Mucosa of descending colon (tissue), 3 donors: ENCODE measurements at regions not wholly inside any gene's neighbourhood (a gene's known extent, or its start where the extent isn't known, plus 50 kb on each side); places are given as distances from the start of the nearest gene placed in this dataset.

Experiments
- ATAC-seq: fragments of 200-7000 bp; cut with Tn5 transposase; one replicate; pipeline ENCODE4 v1.9.1; 2020; ENCODE audit warnings: mild to moderate bottlenecking, moderate library complexity
- DNase-seq, 3 donors: peaks; one replicate each; pipeline ENCODE4 v3.0.0-alpha.2; 2020
- H3K36me3 ChIP-seq: fragments of 200-600 bp; one replicate; pipeline ENCODE4 v1.8.0; 2021; ENCODE audit warnings: low read depth, mild to moderate bottlenecking
- H3K4me1 ChIP-seq: fragments of 200-600 bp; one replicate; pipeline ENCODE4 v1.8.0; 2021; ENCODE audit warnings: low read depth, mild to moderate bottlenecking
- H3K4me3 ChIP-seq: fragments of 200-600 bp; one replicate; pipeline ENCODE4 v1.8.0; 2021; ENCODE audit warnings: mild to moderate bottlenecking
- H3K9me3 ChIP-seq: fragments of 200-600 bp; one replicate; pipeline ENCODE4 v1.8.0; 2021; ENCODE audit warnings: mild to moderate bottlenecking
- intact Hi-C, 2 donors: fragments of 100-400 bp; cut with DNase I in 1 of 2; cut with micrococcal nuclease in 1 of 2; formaldehyde crosslinking; loops; one replicate each; pipeline versions ENCODE4 v1.11.0 to v1.11.1; 2022; cut with DNase I, micrococcal nuclease
- TF ChIP-seq, protein P1 (sequence below): fragments of 200-600 bp; IDR thresholded peaks from one replicate; pipeline ENCODE4 v1.8.0; 2022; ENCODE audit warnings: antibody characterized with exemption, mild to moderate bottlenecking
- donor health status: DM: no; HTN: no; CAD: no; lungs with moderate emphysema.
- donor health status: DM: no; HTN: no; CAD: no.
- donor health status: DM: no; HTN: yes; CAD: no.

DNA sequence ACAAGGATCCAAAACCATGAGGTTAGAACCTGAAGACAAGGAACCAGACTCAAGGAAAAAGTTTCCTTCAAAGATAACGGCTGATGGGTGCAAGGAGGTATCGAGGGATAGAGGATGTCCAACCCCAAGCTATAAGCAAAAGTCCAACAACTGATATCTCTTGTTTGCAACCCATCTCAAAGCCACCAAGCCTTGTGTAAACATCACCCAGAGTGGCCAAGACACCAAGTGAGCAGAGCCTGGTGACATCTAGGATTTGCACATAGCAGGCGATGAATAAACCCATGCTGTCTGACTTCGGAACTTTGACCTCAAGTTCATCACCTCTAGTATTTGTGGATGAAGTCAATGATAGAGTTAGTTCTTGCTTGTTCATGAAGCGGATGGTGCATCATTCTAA, 180.7 kb downstream of the ETS2 start:
- TF ChIP-seq, protein P1, sequence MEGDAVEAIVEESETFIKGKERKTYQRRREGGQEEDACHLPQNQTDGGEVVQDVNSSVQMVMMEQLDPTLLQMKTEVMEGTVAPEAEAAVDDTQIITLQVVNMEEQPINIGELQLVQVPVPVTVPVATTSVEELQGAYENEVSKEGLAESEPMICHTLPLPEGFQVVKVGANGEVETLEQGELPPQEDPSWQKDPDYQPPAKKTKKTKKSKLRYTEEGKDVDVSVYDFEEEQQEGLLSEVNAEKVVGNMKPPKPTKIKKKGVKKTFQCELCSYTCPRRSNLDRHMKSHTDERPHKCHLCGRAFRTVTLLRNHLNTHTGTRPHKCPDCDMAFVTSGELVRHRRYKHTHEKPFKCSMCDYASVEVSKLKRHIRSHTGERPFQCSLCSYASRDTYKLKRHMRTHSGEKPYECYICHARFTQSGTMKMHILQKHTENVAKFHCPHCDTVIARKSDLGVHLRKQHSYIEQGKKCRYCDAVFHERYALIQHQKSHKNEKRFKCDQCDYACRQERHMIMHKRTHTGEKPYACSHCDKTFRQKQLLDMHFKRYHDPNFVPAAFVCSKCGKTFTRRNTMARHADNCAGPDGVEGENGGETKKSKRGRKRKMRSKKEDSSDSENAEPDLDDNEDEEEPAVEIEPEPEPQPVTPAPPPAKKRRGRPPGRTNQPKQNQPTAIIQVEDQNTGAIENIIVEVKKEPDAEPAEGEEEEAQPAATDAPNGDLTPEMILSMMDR, result no peak
- Histone ChIP-seq H3K4me1 (peaks cover 18% of the 10 kb centered on the region), H3K36me3 (no peaks in the 10 kb centered on the region), H3K9me3 (no peaks in the 10 kb centered on the region), H3K4me3 (no peak overlapping the region)
- no peak for ATAC-seq
- no peak for DNase-seq
- intact Hi-C loops, result no loop called here

DNA sequence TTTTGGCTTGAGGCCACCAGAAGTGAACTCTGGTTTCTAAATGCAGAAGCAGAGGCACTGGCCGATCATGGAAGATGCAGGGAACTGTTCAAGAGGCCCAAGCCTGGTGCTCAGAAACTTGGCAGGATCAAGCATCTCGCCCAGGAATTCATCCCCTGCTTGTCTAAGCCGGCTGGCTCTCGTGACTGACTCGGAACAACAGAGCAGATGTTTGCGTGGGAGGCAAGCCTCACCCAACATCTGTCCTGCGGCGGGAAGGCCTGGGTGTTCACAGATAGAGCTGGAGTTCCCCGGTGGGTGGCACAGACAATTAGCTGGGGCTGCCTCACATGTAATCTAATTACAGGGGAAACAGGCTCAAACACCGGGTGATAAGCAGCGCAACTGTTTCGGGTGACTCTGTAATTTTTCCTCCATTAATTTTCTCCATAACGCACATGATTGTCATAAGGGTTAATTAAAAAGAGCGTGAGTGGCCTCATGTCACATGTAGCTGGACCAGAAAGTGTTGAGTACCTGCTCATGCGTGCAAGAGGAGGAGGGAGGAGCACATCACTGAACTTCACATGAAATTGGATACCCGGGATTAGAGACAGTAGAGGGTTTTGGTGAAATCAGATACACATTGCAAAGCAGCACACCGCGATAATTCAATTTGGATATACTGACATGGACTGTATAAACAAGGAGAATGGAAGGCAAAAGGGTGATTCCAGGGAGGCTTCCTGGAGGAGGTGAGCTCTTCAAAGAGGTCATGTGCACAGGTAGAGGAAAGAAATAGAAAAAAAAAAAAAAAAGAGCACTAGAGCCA, 180.0 kb downstream of the ETS2 start:
- intact Hi-C loops, result no loop called here

DNA sequence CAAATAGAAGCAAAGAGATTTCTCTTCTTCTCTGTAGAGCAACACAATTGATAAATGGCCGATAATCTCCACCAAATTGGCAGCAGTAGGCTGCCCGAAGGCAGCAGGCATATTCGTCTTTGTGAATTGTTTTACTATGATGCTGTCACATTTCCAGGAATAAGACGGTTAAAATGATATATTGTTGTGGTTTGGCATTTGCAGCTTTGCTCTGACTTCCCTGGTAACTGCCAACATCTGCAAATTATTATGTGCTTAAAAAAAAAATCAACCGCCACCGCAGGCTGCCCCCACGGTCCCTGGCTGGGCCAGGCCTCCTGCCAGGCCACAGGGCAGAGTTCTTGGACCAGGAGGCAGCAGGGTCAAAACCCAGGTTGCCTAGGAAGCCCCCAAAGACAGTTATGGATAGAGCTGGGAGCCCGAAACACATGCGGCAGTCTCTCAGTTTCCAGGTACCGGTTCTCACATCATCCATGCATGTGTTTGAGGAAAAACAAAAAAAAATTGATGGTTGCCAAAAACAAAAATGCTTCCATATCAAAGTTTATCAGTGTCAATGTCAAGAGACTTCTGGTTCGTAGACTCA, 179.3 kb downstream of the ETS2 start:
- Histone ChIP-seq H3K4me3 (no peak overlapping the region), H3K36me3 (no peaks in the 10 kb centered on the region), H3K9me3 (no peaks in the 10 kb centered on the region), H3K4me1 (peaks cover 13% of the 10 kb centered on the region)
- DNase-seq (no peak), ATAC-seq (peak; percentile 22)
- TF ChIP-seq, protein P1, result no peak
- intact Hi-C loops, result no loop called here

More for the DNA sequence above, 180.0 kb downstream of the ETS2 start:
- Histone ChIP-seq H3K9me3 (no peaks in the 10 kb centered on the region), H3K4me1 (peaks cover 18% of the 10 kb centered on the region), H3K4me3 (no peak overlapping the region), H3K36me3 (no peaks in the 10 kb centered on the region)
- ATAC-seq (peak; percentile 35), DNase-seq (peak; percentile 48 to 74 (median 54))
- TF ChIP-seq, protein P1, result no peak

DNA sequence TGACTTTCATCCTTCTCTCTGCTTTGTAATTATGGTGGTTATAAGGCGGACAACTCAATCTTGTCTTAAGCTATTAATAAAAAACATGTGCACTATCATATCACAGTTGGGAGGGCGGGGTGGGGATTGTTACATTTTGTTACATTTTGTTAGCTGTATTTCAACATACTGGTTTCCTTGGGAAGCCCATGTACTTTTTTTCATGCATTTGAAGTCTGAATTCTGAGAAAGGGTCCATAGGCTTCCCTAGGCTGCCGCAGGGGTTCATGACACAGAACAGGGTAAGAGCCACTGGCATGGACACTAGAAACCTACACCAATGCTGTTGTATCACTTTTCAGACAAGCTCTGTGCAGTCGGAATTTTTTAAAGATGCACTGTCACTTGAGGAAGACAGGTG, 178.8 kb downstream of the ETS2 start:
- Histone ChIP-seq H3K9me3 (no peaks in the 10 kb centered on the region), H3K36me3 (no peaks in the 10 kb centered on the region), H3K4me3 (no peak overlapping the region), H3K4me1 (peaks cover 9% of the 10 kb centered on the region)
- TF ChIP-seq, protein P1, result no peak
- DNase-seq, result no peak
- no peak for ATAC-seq
- intact Hi-C loops, result no loop called here

DNA sequence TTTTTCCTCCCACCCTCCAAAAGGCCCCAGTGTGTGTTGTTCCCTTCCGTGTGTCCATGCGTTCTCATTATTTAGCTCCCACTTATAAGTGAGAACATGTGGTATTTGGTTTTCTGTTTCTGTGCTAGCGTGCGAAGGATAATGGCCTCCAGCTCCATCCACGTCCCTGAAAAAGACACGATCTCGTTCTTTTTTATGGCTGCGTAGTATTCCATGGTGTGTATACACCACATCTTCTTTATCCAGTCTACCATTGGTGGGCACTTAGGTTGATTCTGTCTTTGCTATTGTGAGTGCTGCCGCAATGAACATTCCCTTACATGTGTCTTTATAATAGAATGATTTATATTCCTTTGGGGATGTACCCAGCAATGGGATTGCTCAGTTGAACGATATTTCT, 177.8 kb downstream of the ETS2 start:
- no peaks in the 10 kb centered on the region for H3K36me3 ChIP-seq
- intact Hi-C loops, result no loop called here
- TF ChIP-seq, protein P1, result no peak
- no peaks in the 10 kb centered on the region for H3K9me3 ChIP-seq
- peaks cover 9% of the 10 kb centered on the region for H3K4me1 ChIP-seq
- no peak for ATAC-seq
- DNase-seq, result no peak
- H3K4me3 ChIP-seq, result no peak overlapping the region
